Cardiac muscle cell (in vitro differentiated cells and primary cell): ENCODE measurements at regions not wholly inside any gene's neighbourhood (a gene's known extent, or its start where the extent isn't known, plus 50 kb on each side); places are given as distances from the start of the nearest gene placed in this dataset.

Source experiments
- DNase-seq, 2 donors: peaks; one replicate each; pipeline versions ENCODE4 v3.0.0 to v3.0.0-alpha.2; 2010 to 2017; ENCODE audit warnings: low read depth in 1 of 2, low spot score in 1 of 2
- H3K27ac ChIP-seq: fragments of 200-600 bp; sonication (generic); 2 replicates; pipeline ENCODE4 v1.5.1; 2016
- H3K27me3 ChIP-seq: fragments of 200-600 bp; sonication (generic); 2 replicates; pipeline ENCODE4 v1.6.0; 2016; ENCODE audit warnings: control low read depth
- H3K36me3 ChIP-seq: fragments of 200-600 bp; sonication (generic); 2 replicates; pipeline ENCODE4 v1.5.1; 2016; ENCODE audit warnings: control low read depth
- H3K4me1 ChIP-seq: fragments of 200-600 bp; sonication (generic); 2 replicates; pipeline ENCODE4 v1.8.1; 2017; ENCODE audit warnings: low read depth, mild to moderate bottlenecking, mixed run types
- H3K4me3 ChIP-seq: fragments of 200-600 bp; sonication (generic); 2 replicates; pipeline ENCODE4 v1.5.1; 2016; ENCODE audit warnings: mild to moderate bottlenecking
- H3K9me3 ChIP-seq: fragments of 200-600 bp; sonication (generic); 2 replicates; pipeline ENCODE4 v1.5.1; 2017; ENCODE audit warnings: low read depth, mild to moderate bottlenecking, control low read depth
- TF ChIP-seq, protein P1 (sequence below): IDR thresholded peaks from 2 replicates; pipeline ENCODE4 v1.5.1; 2012; ENCODE audit warnings: low read depth, mild to moderate bottlenecking, low read length

DNA sequence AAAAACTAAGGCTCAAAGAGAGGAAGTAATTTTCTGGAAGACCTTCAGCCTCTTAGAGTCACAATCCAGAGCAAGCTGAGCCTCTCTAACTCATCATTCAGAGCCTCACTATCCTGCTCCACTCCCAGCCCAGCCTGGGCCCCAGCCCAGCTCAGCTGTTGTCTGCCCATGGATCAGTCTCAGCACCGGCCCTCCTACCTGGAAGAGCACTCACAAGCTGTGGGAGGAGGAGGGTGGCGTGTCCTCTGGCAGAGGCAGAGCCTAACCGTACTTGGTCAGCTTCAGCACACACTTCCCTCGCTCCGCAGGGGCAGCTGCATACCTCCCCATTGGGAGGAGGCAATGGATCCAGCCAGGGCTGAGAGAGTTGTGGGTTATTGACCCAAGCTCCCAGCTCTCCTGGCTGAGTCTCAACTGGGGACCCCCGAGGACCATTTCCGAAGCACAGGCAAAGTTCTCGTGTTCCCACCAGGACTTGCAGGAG, 66.7 kb upstream of the GPR26 start:
- no peak for DNase-seq
- Histone ChIP-seq H3K27ac (no peak overlapping the region), H3K36me3 (no peaks in the 10 kb centered on the region), H3K4me3 (no peak overlapping the region), H3K27me3 (no peaks in the 10 kb centered on the region), H3K9me3 (no peaks in the 10 kb centered on the region), H3K4me1 (no peaks in the 10 kb centered on the region)
- TF ChIP-seq, protein P1, sequence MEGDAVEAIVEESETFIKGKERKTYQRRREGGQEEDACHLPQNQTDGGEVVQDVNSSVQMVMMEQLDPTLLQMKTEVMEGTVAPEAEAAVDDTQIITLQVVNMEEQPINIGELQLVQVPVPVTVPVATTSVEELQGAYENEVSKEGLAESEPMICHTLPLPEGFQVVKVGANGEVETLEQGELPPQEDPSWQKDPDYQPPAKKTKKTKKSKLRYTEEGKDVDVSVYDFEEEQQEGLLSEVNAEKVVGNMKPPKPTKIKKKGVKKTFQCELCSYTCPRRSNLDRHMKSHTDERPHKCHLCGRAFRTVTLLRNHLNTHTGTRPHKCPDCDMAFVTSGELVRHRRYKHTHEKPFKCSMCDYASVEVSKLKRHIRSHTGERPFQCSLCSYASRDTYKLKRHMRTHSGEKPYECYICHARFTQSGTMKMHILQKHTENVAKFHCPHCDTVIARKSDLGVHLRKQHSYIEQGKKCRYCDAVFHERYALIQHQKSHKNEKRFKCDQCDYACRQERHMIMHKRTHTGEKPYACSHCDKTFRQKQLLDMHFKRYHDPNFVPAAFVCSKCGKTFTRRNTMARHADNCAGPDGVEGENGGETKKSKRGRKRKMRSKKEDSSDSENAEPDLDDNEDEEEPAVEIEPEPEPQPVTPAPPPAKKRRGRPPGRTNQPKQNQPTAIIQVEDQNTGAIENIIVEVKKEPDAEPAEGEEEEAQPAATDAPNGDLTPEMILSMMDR: no peak

DNA sequence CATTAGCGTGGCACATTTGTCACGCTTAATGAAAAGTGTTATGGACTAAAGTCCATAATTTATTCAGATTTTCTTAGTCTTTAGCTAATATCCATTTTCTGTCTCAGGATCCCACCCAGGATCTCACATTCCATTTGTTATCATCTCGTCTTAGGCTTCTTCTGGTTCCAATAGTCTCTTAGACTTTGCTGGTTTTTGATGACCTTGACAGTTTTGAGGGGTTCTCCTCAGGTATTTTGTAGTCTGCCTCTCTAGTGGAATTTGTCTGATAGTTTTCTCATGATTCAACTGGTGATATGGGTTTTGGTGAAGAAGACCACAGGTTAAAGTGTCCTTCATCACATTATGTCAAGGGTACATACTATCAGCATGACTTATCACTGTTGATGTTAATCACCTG, 66.0 kb upstream of the GPR26 start:
- TF ChIP-seq, protein P1: no peak
- H3K36me3 ChIP-seq: no peaks in the 10 kb centered on the region
- no peaks in the 10 kb centered on the region for H3K4me1 ChIP-seq
- H3K9me3 ChIP-seq: no peaks in the 10 kb centered on the region
- H3K4me3 ChIP-seq: no peak overlapping the region
- DNase-seq: no peak
- no peaks in the 10 kb centered on the region for H3K27me3 ChIP-seq
- no peak overlapping the region for H3K27ac ChIP-seq

DNA sequence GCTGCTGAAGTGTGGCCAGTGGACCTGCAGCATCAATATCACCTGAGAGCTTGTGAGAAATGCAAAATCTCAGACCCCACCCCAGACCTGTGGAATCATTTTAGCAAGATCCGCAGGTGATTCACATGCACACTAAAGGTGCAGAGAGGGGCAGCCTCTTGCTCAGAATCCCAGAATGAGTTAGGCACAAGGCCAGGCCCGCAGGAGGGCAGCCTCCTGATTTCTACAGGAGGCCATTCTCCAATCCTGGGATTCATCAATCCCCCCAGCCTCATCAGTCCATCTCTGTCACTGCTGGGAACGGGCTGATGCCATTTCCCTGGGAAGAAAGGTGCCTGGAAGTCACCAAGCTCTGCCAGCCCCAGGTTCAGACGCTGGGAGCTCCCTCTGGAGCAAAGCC, 63.0 kb upstream of the GPR26 start:
- TF ChIP-seq, protein P1: no peak
- H3K27me3 ChIP-seq: no peaks in the 10 kb centered on the region

GRCh38 chr10:123604506-123604905, 61.6 kb upstream of the GPR26 start:
- TF ChIP-seq, protein P1: no peak
- no peak for DNase-seq
- H3K4me3 ChIP-seq: no peak overlapping the region
- H3K27me3 ChIP-seq: no peaks in the 10 kb centered on the region
- H3K27ac ChIP-seq: no peak overlapping the region
- H3K4me1 ChIP-seq: no peaks in the 10 kb centered on the region
- H3K36me3 ChIP-seq: no peaks in the 10 kb centered on the region
- no peaks in the 10 kb centered on the region for H3K9me3 ChIP-seq

More for the DNA sequence above, 63.0 kb upstream of the GPR26 start:
- Histone ChIP-seq H3K4me3 (no peak overlapping the region), H3K4me1 (no peaks in the 10 kb centered on the region), H3K27ac (no peak overlapping the region), H3K36me3 (no peaks in the 10 kb centered on the region), H3K9me3 (no peaks in the 10 kb centered on the region)
- DNase-seq: no peak

DNA sequence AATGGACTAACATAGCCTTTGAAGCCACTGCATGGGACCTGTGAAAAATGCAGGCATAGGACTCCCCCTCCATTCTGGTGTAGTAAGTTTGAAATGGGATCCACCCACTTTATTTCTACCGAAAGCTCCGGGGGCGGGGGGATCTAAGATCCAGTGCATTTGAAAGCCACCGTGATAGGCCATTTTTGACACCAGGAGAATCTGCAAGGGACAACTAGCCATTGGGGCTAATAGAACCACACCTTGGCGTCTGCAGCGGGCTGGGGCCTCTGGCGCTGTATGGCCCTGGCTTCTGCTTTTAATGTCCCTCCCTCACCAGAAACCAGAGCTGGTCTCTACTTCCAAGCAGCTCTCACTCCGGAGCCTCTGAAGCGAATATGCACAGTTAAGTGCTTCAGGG, 60.1 kb upstream of the GPR26 start:
- Histone ChIP-seq H3K4me3 (no peak overlapping the region), H3K27ac (no peak overlapping the region), H3K4me1 (no peaks in the 10 kb centered on the region), H3K9me3 (no peaks in the 10 kb centered on the region), H3K27me3 (no peaks in the 10 kb centered on the region), H3K36me3 (no peaks in the 10 kb centered on the region)
- no peak for DNase-seq
- TF ChIP-seq, protein P1: no peak

GRCh38 chr10:123606955-123607354, 59.2 kb upstream of the GPR26 start:
- Histone ChIP-seq H3K9me3 (no peaks in the 10 kb centered on the region), H3K27me3 (no peaks in the 10 kb centered on the region), H3K36me3 (no peaks in the 10 kb centered on the region), H3K27ac (no peak overlapping the region), H3K4me1 (no peaks in the 10 kb centered on the region), H3K4me3 (no peak overlapping the region)
- TF ChIP-seq, protein P1: no peak
- no peak for DNase-seq
